Epithelial cell of proximal tubule (primary cell): ENCODE measurements at regions not wholly inside any gene's neighbourhood (a gene's known extent, or its start where the extent isn't known, plus 50 kb on each side); places are given as distances from the start of the nearest gene placed in this dataset.

Source experiments
- DNase-seq: peaks from one replicate; pipeline ENCODE4 v3.0.0-alpha.2; 2011; ENCODE audit warnings: low read depth
- H3K4me3 ChIP-seq: 2 replicates; pipeline ENCODE4 v1.5.1; 2011; ENCODE audit warnings: low read depth, mild to moderate bottlenecking, low read length
- CTCF ChIP-seq: conservative IDR thresholded peaks from 2 replicates; pipeline ENCODE4 v1.5.1; 2012; ENCODE audit warnings: low read depth, mild to moderate bottlenecking, low read length

GRCh38 chrX:127300511-127300910, 481.0 kb downstream of the PRR32 start:
- no peak overlapping the region for H3K4me3 ChIP-seq
- no peak for DNase-seq
- TF ChIP-seq CTCF: no peak

GRCh38 chrX:127302841-127303240, 483.3 kb downstream of the PRR32 start:
- no peak for TF ChIP-seq CTCF
- no peak for DNase-seq

DNA sequence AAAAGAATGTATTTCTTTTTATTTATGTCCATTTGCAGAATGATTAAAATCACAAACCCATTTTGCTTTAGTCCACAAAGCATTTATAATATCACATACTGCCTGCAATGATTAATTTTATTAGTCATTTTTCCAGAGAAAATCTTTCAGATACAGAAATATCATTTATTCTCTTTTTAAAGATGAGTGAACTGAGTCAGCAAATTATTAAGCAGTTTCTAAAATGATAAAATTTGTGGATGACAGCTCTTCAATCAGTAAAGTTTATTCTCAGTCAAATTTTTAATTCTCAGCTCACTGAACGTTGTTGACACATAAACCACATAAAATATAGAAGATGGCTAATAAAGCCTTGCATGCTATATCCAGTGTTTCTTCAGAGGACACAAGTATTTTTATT, 485.5 kb downstream of the PRR32 start:
- H3K4me3 ChIP-seq: no peak overlapping the region
- DNase-seq: no peak
- no peak for TF ChIP-seq CTCF

More at GRCh38 chrX:127302841-127303240, 483.3 kb downstream of the PRR32 start:
- H3K4me3 ChIP-seq: no peak overlapping the region

GRCh38 chrX:127306262-127306661, 486.7 kb downstream of the PRR32 start:
- DNase-seq: no peak
- no peak for TF ChIP-seq CTCF
- H3K4me3 ChIP-seq: no peak overlapping the region

GRCh38 chrX:127313635-127314034, 494.1 kb downstream of the PRR32 start:
- DNase-seq: no peak
- H3K4me3 ChIP-seq: no peak overlapping the region
- TF ChIP-seq CTCF: no peak

GRCh38 chrX:127317159-127317558, 497.6 kb downstream of the PRR32 start:
- TF ChIP-seq CTCF: no peak
- DNase-seq: no peak
- no peak overlapping the region for H3K4me3 ChIP-seq

GRCh38 chrX:127324128-127324527, 504.6 kb downstream of the PRR32 start:
- DNase-seq: no peak
- TF ChIP-seq CTCF: no peak
- H3K4me3 ChIP-seq: no peak overlapping the region
